Psoas muscle (tissue), 7 donors: ENCODE measurements at regions not wholly inside any gene's neighbourhood (a gene's known extent, or its start where the extent isn't known, plus 50 kb on each side); places are given as distances from the start of the nearest gene placed in this dataset.

Experiments
- ATAC-seq, 4 donors: fragments of 200-7000 bp; cut with Tn5 transposase; one replicate each; pipeline ENCODE4 v1.9.1; 2020; ENCODE audit warnings: moderate library complexity in 3 of 4, mild to moderate bottlenecking in 2 of 4
- DNase-seq, 2 donors: peaks; one replicate each; pipeline ENCODE4 v3.0.0-alpha.2; 2020
- H3K27ac ChIP-seq: fragments of 200-600 bp; one replicate; pipeline ENCODE4 v1.8.0; 2022
- H3K27me3 ChIP-seq, 3 donors: fragments of 200-600 bp in 1 of 3; one replicate each; pipeline versions ENCODE4 v1.6.1 to v1.8.0; 2013 to 2022; ENCODE audit warnings: low read length in 2 of 3, mild to moderate bottlenecking in 2 of 3, moderate library complexity in 1 of 3; ENCODE audit not compliant: insufficient read depth in 3 of 3
- H3K36me3 ChIP-seq, 2 donors: fragments of 200-600 bp in 1 of 2; one replicate each; pipeline versions ENCODE4 v1.6.1 to v1.8.0; 2013 to 2022; ENCODE audit warnings: low read depth in 1 of 2, mild to moderate bottlenecking in 1 of 2, moderate library complexity in 1 of 2; ENCODE audit not compliant: insufficient read depth in 1 of 2
- H3K4me1 ChIP-seq: fragments of 200-600 bp; one replicate; pipeline ENCODE4 v1.8.0; 2022
- H3K4me3 ChIP-seq: fragments of 200-600 bp; one replicate; pipeline ENCODE4 v1.8.0; 2022; ENCODE audit warnings: mild to moderate bottlenecking
- H3K9me3 ChIP-seq: fragments of 200-600 bp; one replicate; pipeline ENCODE4 v1.8.0; 2022
- CTCF ChIP-seq: fragments of 200-600 bp; IDR thresholded peaks from one replicate; pipeline ENCODE4 v1.8.0; 2022; ENCODE audit warnings: antibody characterized with exemption
- WGBS, 3 donors: extraction: QIAGEN DNeasy Blood & Tissue Kit; methylation state at CpG; one replicate each; pipeline versions ENCODE4 v1.1.6 to v1.1.7; 2013; 5-methylcytosine and 5-hydroxymethylcytosine counted together
- intact Hi-C, 2 donors: fragments of 100-400 bp; cut with DNase I; formaldehyde crosslinking; loops; one replicate each; pipeline versions ENCODE4 v1.11.0 to v1.14.2; 2022
- donor health status: healthy with polysubstance abuse.
- donor health status: DM: no; HTN: no; CAD: no; lungs with moderate emphysema.
- donor health status: Bipolar disorder and iron deficiency.
- donor health status: healthy.
- donor health status: DM: yes; HTN: yes; CAD: no.
- donor health status: DM: no; HTN: no; CAD: no.
- donor health status: DM: yes; HTN: yes; CAD: no.

- intact Hi-C loops: no loop called here
- no peak overlapping the region for H3K4me3 ChIP-seq
- DNase-seq (no peak), ATAC-seq (no peak)
- no peak for TF ChIP-seq CTCF
- no peaks in the 10 kb centered on the region for H3K4me1 ChIP-seq
- H3K36me3 ChIP-seq: no peaks in the 10 kb centered on the region
- no peaks in the 10 kb centered on the region for H3K9me3 ChIP-seq
- H3K27ac ChIP-seq: no peak overlapping the region
- WGBS, 3 donors: 53 to 67% (median 59%) methylated on average over 2 of the region's 2 CpGs
- no peaks in the 10 kb centered on the region for H3K27me3 ChIP-seq
Measured at GRCh38 chr1:79396901-79397300, 390.4 kb upstream of the ADGRL4 start.

- intact Hi-C loops: no loop called here
- TF ChIP-seq CTCF: no peak
- Histone ChIP-seq H3K4me3 (no peak overlapping the region), H3K4me1 (no peaks in the 10 kb centered on the region), H3K27ac (no peak overlapping the region), H3K27me3 (no peaks in the 10 kb centered on the region), H3K9me3 (no peaks in the 10 kb centered on the region), H3K36me3 (no peaks in the 10 kb centered on the region)
- DNase-seq: no peak
- 60 to 64% (median 63%) methylated on average over 3 of the region's 3 CpGs for WGBS, 3 donors
- ATAC-seq: no peak
Measured at GRCh38 chr1:79388694-79389361, 382.3 kb upstream of the ADGRL4 start.

GRCh38 chr1:79386730-79387129 lies 380.2 kb upstream of the ADGRL4 start:
- H3K36me3 ChIP-seq: no peaks in the 10 kb centered on the region

GRCh38 chr1:79380078-79380477 lies 373.5 kb upstream of the ADGRL4 start:
- DNase-seq (no peak), ATAC-seq (no peak)
- WGBS, 3 donors: 66 to 87% (median 66%) methylated on average over 3 of the region's 3 CpGs
- no peak for TF ChIP-seq CTCF
- Histone ChIP-seq H3K27ac (no peak overlapping the region), H3K36me3 (no peaks in the 10 kb centered on the region), H3K9me3 (no peaks in the 10 kb centered on the region), H3K4me3 (no peak overlapping the region), H3K27me3 (no peaks in the 10 kb centered on the region), H3K4me1 (no peaks in the 10 kb centered on the region)
- intact Hi-C loops: no loop called here

More at GRCh38 chr1:79386730-79387129, 380.2 kb upstream of the ADGRL4 start:
- Histone ChIP-seq H3K27me3 (no peaks in the 10 kb centered on the region), H3K9me3 (no peaks in the 10 kb centered on the region), H3K4me1 (no peaks in the 10 kb centered on the region), H3K27ac (no peak overlapping the region), H3K4me3 (no peak overlapping the region)
- intact Hi-C loops: no loop called here
- no peak for DNase-seq
- no peak for TF ChIP-seq CTCF
- no peak for ATAC-seq
- WGBS, 3 donors: 97 to 100% (median 97%) methylated on average over 1 of the region's 1 CpG

- intact Hi-C loops: no loop called here
- H3K9me3 ChIP-seq: no peaks in the 10 kb centered on the region
- DNase-seq (no peak), ATAC-seq (no peak)
- no peaks in the 10 kb centered on the region for H3K36me3 ChIP-seq
- no peak overlapping the region for H3K4me3 ChIP-seq
- no peaks in the 10 kb centered on the region for H3K4me1 ChIP-seq
- H3K27me3 ChIP-seq: no peaks in the 10 kb centered on the region
- 82 to 91% (median 85%) methylated on average over 1 of the region's 1 CpG for WGBS, 3 donors
- H3K27ac ChIP-seq: no peak overlapping the region
- TF ChIP-seq CTCF: no peak
Measured at GRCh38 chr1:79376106-79376505, 369.6 kb upstream of the ADGRL4 start.
